ENCODE measurements at regions not wholly inside any gene's neighbourhood (a gene's known extent, or its start where the extent isn't known, plus 50 kb on each side); places are given as distances from the start of the nearest gene placed in this dataset.

DNA sequence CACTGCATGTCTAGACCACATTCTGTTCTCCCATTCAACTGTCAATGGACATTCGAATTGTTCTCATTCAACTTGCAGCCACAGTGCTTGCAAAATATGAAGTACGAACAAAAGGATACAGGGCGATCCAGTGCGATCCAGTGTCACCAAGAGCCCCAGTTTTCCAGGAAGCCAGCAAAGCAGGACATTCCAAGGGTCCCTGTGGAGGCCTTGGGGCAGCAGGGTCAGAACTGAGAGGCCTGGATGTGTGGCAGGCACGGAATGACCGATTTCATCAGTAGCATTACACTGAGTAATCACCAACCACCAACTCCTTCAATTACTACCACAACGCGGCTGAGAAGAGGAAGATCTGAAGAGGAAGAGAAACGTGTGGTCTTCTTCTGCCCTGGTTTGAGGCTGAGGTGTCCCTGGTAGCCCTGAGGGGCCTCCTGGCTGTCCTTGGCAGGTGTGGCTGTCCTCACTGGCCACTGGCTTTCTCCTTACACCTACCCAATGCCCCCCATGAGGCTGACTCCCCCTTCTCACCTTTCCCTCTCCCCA lies 172.7 kb upstream of the FHL2 start:
- DNase-seq (ENCODE audit: low read depth): no peak

DNA sequence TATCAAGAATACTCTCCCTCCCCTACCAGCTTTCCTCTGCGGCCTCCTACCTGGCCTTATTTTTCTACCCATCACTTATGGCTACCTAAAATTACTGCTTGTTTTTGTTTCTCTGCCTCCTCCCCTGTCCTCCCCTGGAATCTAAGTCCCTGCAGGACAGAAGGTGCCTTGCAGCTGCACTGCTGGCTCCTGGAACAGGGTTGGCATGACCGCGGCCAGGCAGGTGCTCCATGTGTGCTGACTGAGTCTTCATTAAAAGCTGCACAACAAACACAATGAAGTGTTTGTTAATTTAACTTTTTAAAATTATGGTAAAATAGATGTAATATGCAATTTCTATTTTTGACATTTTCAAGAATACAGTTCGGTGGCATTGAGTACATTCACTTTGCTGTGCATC lies 171.9 kb upstream of the FHL2 start:
- no peak for DNase-seq (ENCODE audit: low read depth)

DNA sequence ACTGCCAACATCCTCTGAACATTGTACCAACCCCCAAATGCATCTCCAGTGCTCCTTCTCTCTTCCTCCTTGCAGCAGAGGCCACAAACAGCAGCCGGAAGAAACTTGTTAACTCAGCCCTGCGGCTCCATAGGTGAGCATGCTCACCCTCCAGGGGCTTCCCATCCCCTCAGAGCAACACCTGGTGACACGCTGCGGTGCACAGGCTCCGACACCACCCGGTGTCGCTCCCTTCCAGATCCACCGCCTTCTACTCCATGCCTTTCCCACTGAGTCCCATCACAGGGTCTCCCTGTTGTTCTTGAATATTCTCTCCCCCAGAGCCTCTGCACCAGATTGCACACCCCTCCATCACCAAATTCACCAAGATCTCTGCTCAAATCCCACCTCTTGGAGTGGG lies 171.5 kb upstream of the FHL2 start:
- DNase-seq (ENCODE audit: low read depth): no peak

DNA sequence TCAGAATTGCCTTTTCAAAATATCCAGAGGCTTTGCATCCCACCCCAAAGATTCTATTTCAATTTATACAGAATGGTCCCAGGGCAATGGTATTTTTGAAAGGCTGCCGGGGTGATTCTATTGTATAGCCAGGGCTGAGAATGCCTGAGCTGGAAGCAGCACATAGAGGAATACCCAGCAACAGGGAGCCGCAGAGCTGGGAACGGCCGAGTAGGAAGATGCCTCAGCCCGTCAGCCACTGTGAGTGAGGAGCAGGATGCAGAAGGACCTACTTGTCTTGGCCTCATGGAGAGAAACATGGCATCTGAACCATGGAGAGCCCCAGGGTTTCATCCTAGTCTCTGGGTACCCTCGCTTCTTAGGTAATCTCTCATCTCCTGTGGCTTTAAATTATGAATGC lies 170.8 kb upstream of the FHL2 start:
- no peak for DNase-seq (ENCODE audit: low read depth)

GRCh38 chr2:105567996-105568494 lies 169.2 kb upstream of the FHL2 start:
- no peak for DNase-seq (ENCODE audit: low read depth)

DNA sequence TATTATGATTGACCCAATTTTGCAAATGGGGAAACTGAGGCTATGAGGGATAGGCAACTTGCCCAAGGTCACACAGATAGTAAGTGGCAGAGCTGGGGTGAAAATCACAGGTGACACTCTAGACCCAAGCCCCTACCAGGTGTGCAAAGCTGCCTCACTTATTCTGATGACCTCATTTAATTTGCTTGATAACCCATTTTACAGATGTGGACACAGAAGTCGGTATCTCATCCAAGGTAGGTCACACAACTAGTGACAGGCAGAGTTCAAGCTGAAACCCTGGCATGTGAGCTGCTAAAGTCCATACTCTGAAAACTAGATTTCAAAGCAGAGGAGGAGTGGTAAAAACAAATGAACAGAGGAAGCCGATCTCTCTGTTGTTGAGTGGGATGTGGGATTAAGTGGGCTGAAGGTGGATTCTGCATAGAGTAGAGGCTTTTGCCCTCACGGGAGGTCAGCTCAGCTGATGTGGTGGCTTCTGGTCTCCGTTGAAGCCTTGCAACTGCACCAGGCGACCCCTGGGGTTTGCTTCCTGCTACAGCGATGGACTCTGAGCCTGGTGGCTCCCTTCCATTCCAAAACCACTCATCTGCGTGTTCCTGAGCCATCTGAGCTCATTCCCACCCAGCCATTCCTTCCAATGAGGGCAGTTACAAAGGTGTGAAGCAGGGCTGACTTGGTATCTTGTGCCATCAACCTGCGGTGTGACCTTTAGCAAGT lies 164.3 kb upstream of the FHL2 start:
- DNase-seq (ENCODE audit: low read depth): no peak

DNA sequence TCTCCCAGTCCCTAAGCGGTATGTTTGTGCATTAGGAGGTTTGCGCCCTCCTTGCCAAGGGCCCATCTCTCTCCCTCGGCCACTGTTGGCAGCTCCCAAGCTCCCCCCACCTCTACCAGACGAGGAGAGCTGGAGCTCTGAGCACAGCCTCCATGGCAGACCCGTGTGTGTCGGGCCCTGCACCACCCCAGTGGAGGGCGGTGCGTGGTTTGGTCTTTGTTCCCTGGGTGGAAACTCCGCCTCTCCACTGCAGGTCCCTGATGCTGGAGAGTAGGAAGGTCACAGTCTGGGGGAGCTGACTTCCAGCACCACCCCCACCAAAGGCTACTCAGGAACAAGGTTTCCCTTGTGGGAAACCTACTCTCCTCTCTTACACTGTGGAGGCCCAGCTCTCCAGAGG lies 162.6 kb upstream of the FHL2 start:
- no peak for DNase-seq (ENCODE audit: low read depth)

DNA sequence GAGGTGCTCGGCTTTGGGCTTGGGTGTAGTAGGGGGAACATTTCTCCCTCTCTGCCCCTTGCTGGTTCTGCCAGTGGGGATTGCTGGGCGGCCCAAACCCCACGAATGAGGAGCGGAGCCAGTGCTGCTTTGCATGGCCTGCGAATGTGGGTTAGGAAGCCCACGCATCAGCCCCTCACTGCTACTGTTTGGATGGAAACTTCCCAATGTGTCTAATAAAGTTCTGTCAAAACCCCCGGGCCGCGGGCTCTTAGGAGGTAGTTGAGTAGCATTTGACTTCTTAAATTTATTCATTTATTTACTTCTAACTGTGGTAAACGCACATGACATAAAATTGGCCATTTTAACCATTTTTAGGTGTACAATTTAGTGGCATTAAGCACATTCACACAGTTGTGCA lies 161.3 kb upstream of the FHL2 start:
- no peak for DNase-seq (ENCODE audit: low read depth)

DNA sequence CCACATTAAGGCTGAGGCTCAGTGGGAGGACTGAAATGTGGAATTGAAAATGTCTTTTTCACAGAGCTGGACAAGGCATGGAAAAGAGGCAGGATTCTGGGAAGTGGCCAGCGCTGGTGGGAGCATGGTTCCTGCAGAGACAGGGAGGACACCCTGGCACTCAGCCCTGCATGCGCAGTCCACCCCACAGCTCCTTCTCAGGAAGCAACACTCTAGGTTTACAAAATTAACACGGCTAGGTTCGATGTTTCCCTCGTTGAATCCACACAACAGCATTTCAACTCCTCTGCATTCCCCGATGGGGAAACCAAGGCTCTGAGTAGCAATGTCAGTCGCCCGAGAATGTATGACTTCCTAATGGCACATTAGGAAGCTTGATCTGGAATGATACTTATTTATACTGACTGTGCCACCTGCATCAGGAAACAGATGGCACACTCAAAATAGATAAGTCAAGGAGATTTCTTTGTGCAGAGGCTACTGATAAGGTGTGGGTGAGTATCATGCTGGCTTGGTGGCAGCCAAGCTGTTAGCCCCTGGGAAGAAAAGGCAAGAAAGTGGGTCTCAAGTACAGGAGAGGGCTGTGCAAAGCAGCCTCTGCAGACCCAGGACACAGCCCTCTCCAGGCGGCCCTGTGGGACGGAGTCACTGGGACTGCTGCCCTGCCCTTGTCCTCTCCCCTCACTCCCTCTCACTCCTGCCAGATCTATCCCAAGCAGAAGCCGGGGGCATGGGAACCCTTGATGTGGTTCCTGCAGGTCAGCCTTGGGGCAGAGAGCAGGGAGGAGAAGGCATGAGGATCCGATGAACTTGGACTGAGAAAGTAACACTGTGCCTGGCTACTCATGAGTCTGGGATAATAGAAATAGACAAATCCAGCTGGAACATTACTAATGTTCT lies 158.4 kb upstream of the FHL2 start:
- DNase-seq (ENCODE audit: low read depth): no peak

DNA sequence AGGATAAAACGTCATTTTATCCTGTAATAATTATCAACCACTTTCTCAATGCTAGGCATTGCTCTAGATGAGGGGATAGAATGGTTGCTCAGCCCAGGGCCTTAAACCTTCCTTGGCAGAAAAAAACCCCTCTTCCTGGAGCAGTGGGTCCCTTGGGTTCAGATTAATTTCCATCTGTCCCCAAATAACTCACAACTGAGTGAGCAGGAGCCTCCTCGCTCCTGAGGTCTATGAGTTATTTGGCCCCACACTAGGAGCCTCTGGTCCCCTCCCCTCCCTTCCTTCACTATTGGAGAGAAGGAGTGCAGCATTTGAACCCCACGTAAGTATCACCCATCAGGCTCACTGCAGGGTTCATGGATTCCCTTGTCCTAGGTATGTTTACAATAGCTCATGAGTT lies 157.5 kb upstream of the FHL2 start:
- no peak for DNase-seq (ENCODE audit: low read depth)

DNA sequence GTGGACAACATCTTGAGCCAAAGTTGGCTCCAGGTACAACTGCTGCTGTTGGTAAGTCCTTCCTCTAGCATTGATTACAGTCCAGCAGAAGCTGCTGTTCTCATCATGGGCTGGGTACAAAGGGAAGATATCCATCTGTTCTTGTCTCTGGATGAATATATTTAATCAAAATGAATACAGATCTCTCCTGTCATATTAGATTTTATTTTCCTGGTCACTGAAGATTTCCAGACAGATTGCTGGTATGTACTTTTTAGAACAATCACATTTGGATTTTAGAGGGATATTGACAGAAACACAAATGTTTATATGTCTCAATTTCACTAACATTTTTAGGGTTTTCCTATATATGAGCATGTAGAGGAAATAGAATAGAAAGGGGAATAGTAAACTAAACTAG lies 155.4 kb upstream of the FHL2 start:
- no peak for DNase-seq (ENCODE audit: low read depth)

DNA sequence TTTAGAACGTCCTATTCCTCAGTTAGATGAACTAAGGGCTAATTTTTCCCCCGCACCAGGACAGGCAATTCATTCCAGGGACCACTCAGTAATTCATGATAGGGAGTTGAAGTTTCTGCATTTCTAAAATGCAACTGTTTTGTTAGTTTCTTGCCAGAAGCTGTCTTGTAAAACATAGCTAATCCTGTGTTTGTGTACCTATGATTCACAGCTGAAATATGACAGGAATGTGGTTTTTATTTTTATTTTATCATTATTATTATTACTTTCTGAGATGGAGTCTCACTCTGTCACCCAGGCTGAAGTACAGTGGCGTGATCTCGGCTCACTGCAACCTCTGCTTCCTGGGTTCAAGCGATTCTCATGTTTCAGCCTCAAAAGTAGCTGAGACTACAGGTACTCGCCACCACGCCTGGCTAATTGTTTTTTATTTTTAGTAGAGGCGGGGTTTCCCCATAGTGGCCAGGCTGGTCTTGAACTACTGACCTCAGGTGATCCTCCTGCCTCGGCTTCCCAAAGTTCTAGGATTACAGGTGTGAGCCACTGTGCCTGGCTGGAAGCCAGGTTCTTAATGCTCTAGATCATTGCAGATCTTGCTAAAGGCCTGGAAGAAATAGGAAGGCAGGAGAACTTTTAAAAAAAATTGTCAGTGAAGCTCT lies 154.8 kb upstream of the FHL2 start:
- peak; percentile 64 for DNase-seq (ENCODE audit: low read depth)

DNA sequence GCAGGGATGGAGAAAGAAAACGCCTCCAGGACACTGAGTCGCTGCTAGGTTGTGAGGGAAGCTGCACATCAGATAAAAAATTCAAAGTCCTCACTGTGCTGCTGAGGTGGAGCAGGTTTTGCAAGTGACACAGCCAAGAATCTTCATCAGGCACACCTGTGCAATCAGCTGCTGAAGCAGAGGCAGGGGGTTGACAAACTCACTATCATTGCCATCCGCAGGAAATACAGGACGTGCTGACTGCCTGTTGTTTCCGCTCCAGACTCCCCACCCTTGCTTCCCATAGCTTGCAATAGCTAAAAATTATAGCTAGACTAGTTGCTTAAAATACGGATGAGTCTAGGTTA lies 147.8 kb upstream of the FHL2 start:
- DNase-seq (ENCODE audit: low read depth): no peak

DNA sequence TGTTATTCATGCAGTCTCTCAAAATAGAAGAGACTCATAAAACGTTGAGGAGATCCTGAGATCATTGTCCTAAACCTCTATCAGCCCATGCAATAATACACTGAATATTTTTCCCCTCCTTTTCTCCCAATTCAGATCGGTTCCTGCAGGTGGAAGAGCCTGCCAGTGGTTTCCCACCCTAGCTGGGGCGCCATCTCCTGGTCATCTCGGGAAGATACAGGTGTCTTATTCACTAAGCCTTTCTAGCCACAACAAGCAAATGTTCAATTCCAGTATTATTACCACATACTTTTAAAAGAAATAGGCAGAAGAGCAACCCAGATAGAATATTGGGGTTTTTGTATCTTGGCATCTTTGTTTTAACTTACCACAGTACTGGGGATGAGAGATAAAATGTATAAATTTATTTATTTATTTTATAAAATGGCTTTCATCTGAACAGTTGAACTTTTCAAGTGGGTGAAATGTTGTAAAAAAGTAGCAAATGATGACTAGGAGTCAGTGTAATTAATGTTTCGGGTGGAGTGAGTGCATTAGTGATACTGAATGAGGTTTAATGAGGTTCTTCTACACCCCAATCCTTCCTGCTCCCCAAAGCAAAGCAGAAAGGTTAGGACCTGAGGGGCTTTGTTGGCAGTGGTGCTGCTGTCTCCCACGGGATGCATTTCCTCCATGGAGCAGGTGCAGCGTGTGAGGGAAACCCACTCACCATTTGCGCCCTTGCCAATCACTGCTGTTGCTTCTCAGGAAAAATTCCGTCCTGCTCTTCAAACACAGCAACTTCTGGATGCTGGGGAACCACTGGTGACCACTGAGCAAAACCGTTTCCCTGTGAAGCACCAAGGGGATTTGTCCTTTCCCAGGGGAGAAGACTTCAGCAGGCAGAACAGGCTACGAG lies 147.1 kb upstream of the FHL2 start:
- peak; percentile 58 for DNase-seq (ENCODE audit: low read depth)

- no peak for DNase-seq (ENCODE audit: low read depth)
These were observed 145.9 kb upstream of the FHL2 start for GRCh38 chr2:105544591-105545377.

DNA sequence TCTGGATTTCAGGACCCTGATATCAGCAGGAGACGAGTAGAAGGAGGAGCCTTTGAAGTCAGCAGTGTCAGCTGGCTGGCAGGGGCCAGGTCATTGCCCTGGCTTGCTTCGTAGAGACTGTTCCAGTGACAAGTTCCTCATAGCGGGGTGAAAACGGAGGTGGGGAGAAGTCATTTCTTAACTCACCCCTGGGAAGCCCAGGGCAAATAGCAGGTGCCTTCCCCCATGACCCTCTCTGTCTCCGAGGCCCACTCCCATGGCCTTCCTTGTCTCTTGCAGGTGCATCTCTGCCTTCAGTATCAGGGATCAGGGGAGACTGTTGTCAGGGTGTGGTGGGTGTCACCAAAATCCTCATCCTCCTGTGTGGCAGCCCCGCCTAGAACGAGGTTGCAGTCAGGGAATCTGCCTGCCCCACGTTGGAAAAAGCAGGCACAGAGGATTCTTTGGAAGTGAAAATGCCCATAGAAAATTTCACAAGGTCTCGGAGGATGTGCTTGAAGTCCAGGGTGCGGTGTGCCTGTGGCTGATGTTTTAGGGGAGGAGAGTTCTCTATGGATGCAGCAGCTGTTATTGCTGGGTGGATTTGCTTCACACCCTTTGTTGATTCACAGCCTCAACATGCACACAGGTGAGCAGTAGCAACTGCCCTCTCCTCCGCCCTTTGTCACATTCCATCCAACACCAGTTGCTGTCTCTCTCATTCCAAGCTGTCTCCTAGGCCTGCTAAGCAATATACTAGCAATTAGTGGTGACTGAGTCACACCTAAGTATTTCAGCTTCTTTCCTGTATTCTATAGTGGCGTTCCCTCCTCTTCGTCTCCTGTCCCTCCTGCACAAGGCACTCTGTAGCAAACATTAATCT lies 142.6 kb upstream of the FHL2 start:
- DNase-seq (ENCODE audit: low read depth): peak; percentile 22

DNA sequence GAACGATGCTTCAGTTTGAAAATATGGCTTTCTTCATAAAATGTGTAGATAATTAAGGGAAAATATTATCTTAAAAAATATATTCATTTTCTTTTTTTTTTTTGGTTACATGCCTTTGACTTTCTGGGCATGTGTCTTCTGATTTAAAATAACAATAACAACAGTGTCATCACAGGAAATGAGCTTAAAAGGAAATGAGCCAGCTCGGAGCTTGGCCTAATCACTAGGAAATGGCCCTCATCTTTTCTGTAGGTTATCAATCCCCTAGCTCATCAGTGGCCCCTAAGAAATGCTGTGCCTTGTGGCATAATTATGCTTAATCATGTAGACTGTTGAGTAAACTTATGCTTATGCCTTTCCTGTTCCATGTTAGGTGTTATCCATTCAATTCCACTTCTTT lies 141.8 kb upstream of the FHL2 start:
- no peak for DNase-seq (ENCODE audit: low read depth)

- DNase-seq (ENCODE audit: low read depth): no peak
These were observed 140.5 kb upstream of the FHL2 start for GRCh38 chr2:105539331-105539730.

DNA sequence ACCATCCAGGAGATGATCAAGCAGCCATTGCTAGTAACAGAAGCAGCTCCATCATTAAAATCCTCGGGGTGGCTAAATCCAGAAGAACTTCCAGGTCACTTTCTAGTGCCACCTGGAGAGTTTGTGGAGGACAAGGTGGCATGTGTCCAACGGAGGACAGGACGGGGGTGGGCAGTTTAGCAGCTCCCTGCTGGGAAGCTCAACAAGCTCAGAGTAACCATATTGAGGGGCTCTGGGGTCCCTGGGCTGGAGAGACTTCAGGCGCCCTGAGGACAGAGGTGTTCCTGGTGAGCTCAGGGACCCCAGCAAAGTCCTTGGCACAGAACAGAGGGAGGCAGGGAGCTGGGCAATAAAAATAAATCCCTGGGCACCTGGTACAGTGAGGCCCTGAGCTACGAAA lies 140.0 kb upstream of the FHL2 start:
- DNase-seq (ENCODE audit: low read depth): no peak

DNA sequence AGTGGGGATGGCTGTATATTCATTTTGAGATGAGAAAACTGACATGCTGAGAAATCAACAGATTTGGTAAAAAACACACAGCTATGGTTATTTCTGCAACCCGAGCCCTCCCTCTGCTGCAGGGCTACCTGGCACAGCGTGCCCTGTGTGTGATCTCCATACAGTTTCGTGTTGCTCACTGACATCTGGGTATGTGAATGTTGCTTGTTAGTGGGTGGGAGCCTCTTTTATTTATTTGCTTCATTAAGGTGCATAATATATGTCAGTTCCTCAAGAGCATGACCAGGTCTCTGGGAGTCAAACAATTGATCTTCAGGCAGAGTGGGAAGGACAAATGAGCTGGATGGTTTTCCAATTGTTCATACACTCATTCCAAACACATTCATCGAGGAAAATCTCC lies 139.1 kb upstream of the FHL2 start:
- DNase-seq (ENCODE audit: low read depth): no peak

All from M059J (cell line).